ENCODE measurements at regions not wholly inside any gene's neighbourhood (a gene's known extent, or its start where the extent isn't known, plus 50 kb on each side); places are given as distances from the start of the nearest gene placed in this dataset.

- H3K4me3 ChIP-seq (ENCODE audit: low read length), result no peak overlapping the region
- H3K27me3 ChIP-seq (ENCODE audit: insufficient read depth, low read depth, low read length), result no peaks in the 10 kb centered on the region
- no peaks in the 10 kb centered on the region for H3F3A ChIP-seq (ENCODE audit: insufficient read depth, low read length, poor library complexity, severe bottlenecking)
- H3K9me3 ChIP-seq (ENCODE audit: low read length), result no peaks in the 10 kb centered on the region
- H3K9ac ChIP-seq (ENCODE audit: low read length), result no peak overlapping the region
- no peaks in the 10 kb centered on the region for H4K20me1 ChIP-seq (ENCODE audit: insufficient read depth)
- TF ChIP-seq POLR2AphosphoS5 (IDR thresholded peaks at IDR 0.05), result no peak
- TF ChIP-seq SMC3 (conservative IDR thresholded peaks at IDR 0.05; ENCODE audit: poor library complexity), result no peak
- TF ChIP-seq CTCF (IDR thresholded peaks at IDR 0.05; ENCODE audit: poor library complexity, severe bottlenecking), result no peak
- TF ChIP-seq EP300 (conservative IDR thresholded peaks at IDR 0.05; ENCODE audit: poor library complexity, severe bottlenecking), result no peak
- no peak for TF ChIP-seq MXI1 (conservative IDR thresholded peaks at IDR 0.05; ENCODE audit: poor library complexity, severe bottlenecking)
- TF ChIP-seq REST (IDR thresholded peaks at IDR 0.05; ENCODE audit: borderline replicate concordance), result no peak
- no peak for TF ChIP-seq EZH2 (IDR thresholded peaks at IDR 0.05; ENCODE audit: borderline replicate concordance, insufficient read depth, low read length, poor library complexity, severe bottlenecking)
- TF ChIP-seq RAD21 (conservative IDR thresholded peaks at IDR 0.05), result no peak
- no peak for TF ChIP-seq TAF1 (IDR thresholded peaks at IDR 0.05; ENCODE audit: low read depth)
- H3K4me2 ChIP-seq (ENCODE audit: low read length), result no peak overlapping the region
- H2AFZ ChIP-seq (ENCODE audit: low read depth, low read length), result no peak overlapping the region
- no peaks in the 10 kb centered on the region for H3K79me2 ChIP-seq (replicated peaks; ENCODE audit: insufficient read depth, low read length)
- no peaks in the 10 kb centered on the region for H3K9me2 ChIP-seq (ENCODE audit: insufficient read depth, low read length)
- no peak overlapping the region for H3K27ac ChIP-seq (ENCODE audit: low read length)
- H3K36me3 ChIP-seq (ENCODE audit: insufficient read depth, low read length), result no peaks in the 10 kb centered on the region
Measured at GRCh38 chr18:77401173-77401572, 151.5 kb downstream of the GALR1 start.

DNA sequence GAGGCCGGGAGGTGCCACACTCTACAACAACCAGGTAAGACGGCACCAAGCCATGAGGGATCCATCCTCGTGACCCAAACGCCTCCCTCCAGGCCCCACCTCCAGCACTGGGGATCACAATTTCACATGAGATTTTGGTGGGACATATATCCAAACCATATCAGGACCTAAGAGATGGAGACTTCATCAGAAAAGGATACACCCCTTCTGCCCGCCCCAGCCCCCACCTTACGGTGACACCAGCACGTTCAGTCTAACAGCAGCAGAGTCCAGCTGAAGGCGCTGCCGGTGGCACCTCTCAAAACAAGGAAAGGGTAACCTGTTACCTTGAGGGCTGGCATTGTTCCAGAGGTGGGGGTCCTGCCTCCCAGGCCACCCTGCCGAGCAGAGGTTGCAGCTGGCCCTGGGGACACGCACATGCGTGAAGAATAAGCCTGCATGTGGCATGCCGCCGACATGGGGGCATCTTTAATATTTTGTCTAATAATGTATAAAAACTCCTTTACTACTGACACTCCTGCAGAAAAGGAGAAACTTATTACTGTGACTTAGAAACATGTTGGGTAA, 154.4 kb downstream of the GALR1 start:
- H4K20me1 ChIP-seq (ENCODE audit: insufficient read depth), result no peaks in the 10 kb centered on the region
- no peaks in the 10 kb centered on the region for H3K9me3 ChIP-seq (ENCODE audit: low read length)
- H3K4me2 ChIP-seq (ENCODE audit: low read length), result no peak overlapping the region
- no peak overlapping the region for H3K27ac ChIP-seq (ENCODE audit: low read length)
- H3K9me2 ChIP-seq (ENCODE audit: insufficient read depth, low read length), result no peaks in the 10 kb centered on the region
- H3K4me3 ChIP-seq (ENCODE audit: low read length), result no peak overlapping the region
- H3K36me3 ChIP-seq (ENCODE audit: insufficient read depth, low read length), result no peaks in the 10 kb centered on the region
- H3K27me3 ChIP-seq (ENCODE audit: insufficient read depth, low read depth, low read length), result no peaks in the 10 kb centered on the region
- H3K9ac ChIP-seq (ENCODE audit: low read length), result no peak overlapping the region
- TF ChIP-seq MXI1 (conservative IDR thresholded peaks at IDR 0.05; ENCODE audit: poor library complexity, severe bottlenecking), result no peak
- TF ChIP-seq EZH2 (IDR thresholded peaks at IDR 0.05; ENCODE audit: borderline replicate concordance, insufficient read depth, low read length, poor library complexity, severe bottlenecking), result no peak
- TF ChIP-seq SMC3 (conservative IDR thresholded peaks at IDR 0.05; ENCODE audit: poor library complexity), result no peak
- TF ChIP-seq RAD21 (conservative IDR thresholded peaks at IDR 0.05), result no peak
- no peak for TF ChIP-seq EP300 (conservative IDR thresholded peaks at IDR 0.05; ENCODE audit: poor library complexity, severe bottlenecking)
- no peak for TF ChIP-seq POLR2AphosphoS5 (IDR thresholded peaks at IDR 0.05)
- no peak for TF ChIP-seq REST (IDR thresholded peaks at IDR 0.05; ENCODE audit: borderline replicate concordance)
- no peak for TF ChIP-seq CTCF (IDR thresholded peaks at IDR 0.05; ENCODE audit: poor library complexity, severe bottlenecking)
- no peak for TF ChIP-seq TAF1 (IDR thresholded peaks at IDR 0.05; ENCODE audit: low read depth)
- no peaks in the 10 kb centered on the region for H3K79me2 ChIP-seq (replicated peaks; ENCODE audit: insufficient read depth, low read length)
- no peak overlapping the region for H2AFZ ChIP-seq (ENCODE audit: low read depth, low read length)
- H3F3A ChIP-seq (ENCODE audit: insufficient read depth, low read length, poor library complexity, severe bottlenecking), result no peaks in the 10 kb centered on the region
